Endothelial cell of umbilical vein (primary cell): ENCODE measurements at regions not wholly inside any gene's neighbourhood (a gene's known extent, or its start where the extent isn't known, plus 50 kb on each side); places are given as distances from the start of the nearest gene placed in this dataset.

Experiments
- BruUV-seq: library from RNA; stranded (reverse); fragments of 400-500 nt; replicated peaks from 2 replicates; lab custom pipeline; 2021; lab: Mats Ljungman, UMichigan
- CTCF ChIA-PET: fragments of 300-600, 350-600 bp; sonication (Branson Sonifier 250); formaldehyde crosslinking; loops from one replicate; lab custom pipeline; 2021; ENCODE audit warnings: antibody characterized with exemption, inconsistent platforms; lab: Charles Lee
- POLR2A ChIA-PET: fragments of 300-600, 350-600 bp; sonication (Branson Sonifier 250); formaldehyde crosslinking; loops from one replicate; lab custom pipeline; 2021; ENCODE audit warnings: antibody characterized with exemption, inconsistent platforms; lab: Charles Lee
- DNase-seq: peaks from one replicate; pipeline ENCODE4 v3.0.0-alpha.2; 2011; ENCODE audit warnings: low read depth, low spot score
- FAIRE-seq: peaks from 2 replicates; lab custom pipeline; 2011; peaks lifted over from hg19 to GRCh38; lab: Jason Lieb, UNC
- H2AFZ ChIP-seq: 2 replicates; pipeline ENCODE4 v1.6.0; 2012; ENCODE audit warnings: low read depth, low read length, control low read depth, inconsistent platforms
- H3K27ac ChIP-seq: 2 replicates; pipeline ENCODE4 v1.5.1; 2011; ENCODE audit warnings: low read depth, mild to moderate bottlenecking, control low read depth, low read length, moderate library complexity; ENCODE audit not compliant: insufficient read depth
- H3K27me3 ChIP-seq, 2 experiments: 2 replicates each; pipeline versions ENCODE4 v1.6.0 to v1.6.1; 2011; ENCODE audit warnings: low read length in 2 of 2, mixed read lengths in 1 of 2; ENCODE audit not compliant: control insufficient read depth in 2 of 2, insufficient read depth in 2 of 2
- H3K36me3 ChIP-seq, 2 experiments: 2 replicates in 1 of 2; 3 replicates in 1 of 2; pipeline ENCODE4 v1.5.1; 2011; ENCODE audit warnings: low read length in 2 of 2, mild to moderate bottlenecking in 1 of 2, moderate library complexity in 1 of 2; ENCODE audit not compliant: control insufficient read depth in 2 of 2, insufficient read depth in 2 of 2; ENCODE audit errors: extremely low read depth in 1 of 2
- H3K4me1 ChIP-seq: 3 replicates; pipeline ENCODE4 v1.5.1; 2011; ENCODE audit warnings: mild to moderate bottlenecking, low read length; ENCODE audit not compliant: control insufficient read depth, insufficient read depth; ENCODE audit errors: extremely low read depth
- H3K4me2 ChIP-seq: 2 replicates; pipeline ENCODE4 v1.6.1; 2011; ENCODE audit warnings: low read length, control low read depth, mixed read lengths; ENCODE audit not compliant: insufficient read depth
- H3K4me3 ChIP-seq, 3 experiments: fragments of 200-600 bp in 1 of 3; sonication (generic), shearing (Covaris generic) in 1 of 3; replicated peaks in 1 of 3; 2 replicates each; pipeline ENCODE4 v1.5.1; 2011 to 2016; ENCODE audit warnings: control low read depth in 3 of 3, low read length in 3 of 3, mild to moderate bottlenecking in 2 of 3, inconsistent platforms in 1 of 3, low read depth in 1 of 3, moderate library complexity in 1 of 3; ENCODE audit not compliant: insufficient read depth in 1 of 3
- H3K79me2 ChIP-seq: 2 replicates; pipeline ENCODE4 v1.6.0; 2012; ENCODE audit warnings: low read length, inconsistent platforms; ENCODE audit not compliant: control insufficient read depth, insufficient read depth
- H3K9ac ChIP-seq: replicated peaks from 2 replicates; pipeline ENCODE3; 2011; ENCODE audit warnings: low read length, control low read depth; ENCODE audit not compliant: insufficient read depth; ENCODE audit errors: extremely low read depth
- H3K9me1 ChIP-seq: replicated peaks from 3 replicates; pipeline ENCODE4 v1.6.0; 2011; ENCODE audit warnings: mild to moderate bottlenecking, low read length; ENCODE audit not compliant: control insufficient read depth, insufficient read depth; ENCODE audit errors: extremely low read depth
- H3K9me3 ChIP-seq: replicated peaks from 2 replicates; pipeline ENCODE4 v1.5.1; 2012; ENCODE audit warnings: low read length, inconsistent platforms; ENCODE audit not compliant: control insufficient read depth, insufficient read depth
- H4K20me1 ChIP-seq: replicated peaks from 2 replicates; pipeline ENCODE3; 2011; ENCODE audit warnings: mild to moderate bottlenecking, low read length; ENCODE audit not compliant: control insufficient read depth, insufficient read depth; ENCODE audit errors: extremely low read depth
- CTCF ChIP-seq, 2 donors: IDR thresholded peaks; 1 replicate in 1 of 2; 2 replicates in 1 of 2; pipeline ENCODE4 v1.5.1; 2011; ENCODE audit warnings: low read length in 2 of 2, mild to moderate bottlenecking in 2 of 2, moderate library complexity in 2 of 2, control low read depth in 1 of 2, inconsistent platforms in 1 of 2, low read depth in 1 of 2; ENCODE audit not compliant: insufficient read depth in 1 of 2; ENCODE audit errors: extremely low read depth in 1 of 2
- GATA2 ChIP-seq: IDR thresholded peaks from 2 replicates; pipeline ENCODE4 v1.7.0; 2011; ENCODE audit warnings: low read depth, mild to moderate bottlenecking, moderate library complexity, mixed read lengths, low read length; ENCODE audit not compliant: insufficient read length, insufficient read depth
- JUN ChIP-seq: IDR thresholded peaks from 2 replicates; pipeline ENCODE4 v1.6.1; 2011; ENCODE audit warnings: borderline replicate concordance, low read depth; ENCODE audit not compliant: insufficient read length, insufficient read depth
- MYC ChIP-seq: IDR thresholded peaks from one replicate; pipeline ENCODE4 v1.6.1; 2011; ENCODE audit warnings: mild to moderate bottlenecking, low read depth, low read length
- POLR2A ChIP-seq: IDR thresholded peaks from 2 replicates; pipeline ENCODE4 v1.6.1; 2012; ENCODE audit warnings: low read depth, mild to moderate bottlenecking, control low read depth, low read length
- dilution Hi-C: fragments of 300-500 bp; cut with MboI; formaldehyde crosslinking; loops from one replicate; pipeline ENCODE4 v1.15.0; 2019; ENCODE audit warnings: low sequenced_read_pairs; ENCODE audit not compliant: extremely low pct_ligation_motif_present
- intact Hi-C: fragments of 100-400 bp; cut with micrococcal nuclease; formaldehyde crosslinking; loops from one replicate; pipeline ENCODE4 v1.10.0; 2022

GRCh38 chr18:65359479-65359878, 391.3 kb upstream of the CDH7 start:
- ChIA-PET POLR2A (no interaction called here), CTCF (no interaction called here)
- Histone ChIP-seq H2AFZ (no peak overlapping the region), H3K4me3 (no peak overlapping the region), H3K9me3 (no peaks in the 10 kb centered on the region), H3K27ac (no peak overlapping the region), H4K20me1 (no peaks in the 10 kb centered on the region), H3K9me1 (no peaks in the 10 kb centered on the region), H3K36me3 (no peaks in the 10 kb centered on the region), H3K4me1 (no peaks in the 10 kb centered on the region), H3K4me2 (no peak overlapping the region), H3K27me3 (no peaks in the 10 kb centered on the region), H3K9ac (no peak overlapping the region), H3K79me2 (no peaks in the 10 kb centered on the region)
- DNase-seq = no peak
- no peak for FAIRE-seq
- dilution Hi-C loops (no loop called here), intact Hi-C loops (no loop called here)
- BruUV-seq = no TSS peak
- no peak for TF ChIP-seq CTCF (IDR thresholded peaks at IDR 0.05; ENCODE audit: extremely low read depth in 1 of 2, insufficient read depth in 1 of 2, low read depth in 1 of 2, low read length in 2 of 2)
- no peak for TF ChIP-seq GATA2

- dilution Hi-C loops (no loop called here), intact Hi-C loops (no loop called here)
- no peak for FAIRE-seq
- BruUV-seq = no TSS peak
- Histone ChIP-seq H3K4me1 (no peaks in the 10 kb centered on the region), H3K9me1 (no peaks in the 10 kb centered on the region), H3K9ac (no peak overlapping the region), H3K4me2 (no peak overlapping the region), H3K27me3 (no peaks in the 10 kb centered on the region), H3K36me3 (no peaks in the 10 kb centered on the region), H3K9me3 (no peaks in the 10 kb centered on the region), H3K4me3 (no peak overlapping the region), H2AFZ (no peak overlapping the region), H3K27ac (no peak overlapping the region), H4K20me1 (no peaks in the 10 kb centered on the region), H3K79me2 (no peaks in the 10 kb centered on the region)
- no peak for TF ChIP-seq POLR2A
- no peak for TF ChIP-seq MYC
- TF ChIP-seq JUN = no peak
- ChIA-PET POLR2A (no interaction called here), CTCF (no interaction called here)
- no peak for DNase-seq
Observed at GRCh38 chr18:65358306-65358705, 392.5 kb upstream of the CDH7 start.
